Mesodermal cell (in vitro differentiated cells): ENCODE measurements at regions not wholly inside any gene's neighbourhood (a gene's known extent, or its start where the extent isn't known, plus 50 kb on each side); places are given as distances from the start of the nearest gene placed in this dataset.
A peak's percentile ranks its signal among the peaks of the same experiment; 100 is the strongest.

Source experiments
- H3K27ac ChIP-seq: 2 replicates; pipeline ENCODE4 v1.7.0; 2013; ENCODE audit warnings: mild to moderate bottlenecking, low read depth, low read length, moderate library complexity; ENCODE audit not compliant: severe bottlenecking
- H3K36me3 ChIP-seq: 2 replicates; pipeline ENCODE4 v1.7.1; 2013; ENCODE audit warnings: mild to moderate bottlenecking, low read length, moderate library complexity; ENCODE audit not compliant: control insufficient read depth, insufficient read depth
- H3K4me1 ChIP-seq: one replicate; pipeline ENCODE4 v1.7.1; 2013; ENCODE audit warnings: mild to moderate bottlenecking, low read length; ENCODE audit not compliant: insufficient read depth, control insufficient read depth, poor library complexity, severe bottlenecking
- H3K4me3 ChIP-seq: 2 replicates; pipeline ENCODE4 v1.7.0; 2013; ENCODE audit warnings: low read length, control low read depth, mild to moderate bottlenecking; ENCODE audit not compliant: insufficient read depth, poor library complexity, severe bottlenecking; ENCODE audit errors: extremely low read depth
- H3K9me3 ChIP-seq: 2 replicates; pipeline ENCODE4 v1.7.1; 2013; ENCODE audit warnings: mild to moderate bottlenecking, low read length, moderate library complexity; ENCODE audit not compliant: control insufficient read depth
- WGBS, 2 experiments: methylation state at CpG; one replicate each; pipeline ENCODE4 v1.1.5; 2013; ENCODE audit warnings: missing lambda C conversion rate in 2 of 2; ENCODE audit not compliant: insufficient coverage in 2 of 2; 5-methylcytosine and 5-hydroxymethylcytosine counted together

GRCh38 chr14:22699801-22700564 lies 55.8 kb upstream of the OR6J1 start:
- no peaks in the 10 kb centered on the region for H3K36me3 ChIP-seq
- 62 to 74% methylated on average over 3 to 5 of the region's 8 CpGs for WGBS, 2 experiments
- H3K4me1 ChIP-seq: peaks cover 18% of the 10 kb centered on the region
- peak overlapping the region; percentile 93 for H3K27ac ChIP-seq
- no peak overlapping the region for H3K4me3 ChIP-seq
- H3K9me3 ChIP-seq: peaks cover 5% of the 10 kb centered on the region

GRCh38 chr14:22713631-22713950 lies 52.9 kb upstream of the OXA1L start:
- 89 to 90% methylated on average over 3 of the region's 9 CpGs for WGBS, 2 experiments
- no peak overlapping the region for H3K4me3 ChIP-seq

DNA sequence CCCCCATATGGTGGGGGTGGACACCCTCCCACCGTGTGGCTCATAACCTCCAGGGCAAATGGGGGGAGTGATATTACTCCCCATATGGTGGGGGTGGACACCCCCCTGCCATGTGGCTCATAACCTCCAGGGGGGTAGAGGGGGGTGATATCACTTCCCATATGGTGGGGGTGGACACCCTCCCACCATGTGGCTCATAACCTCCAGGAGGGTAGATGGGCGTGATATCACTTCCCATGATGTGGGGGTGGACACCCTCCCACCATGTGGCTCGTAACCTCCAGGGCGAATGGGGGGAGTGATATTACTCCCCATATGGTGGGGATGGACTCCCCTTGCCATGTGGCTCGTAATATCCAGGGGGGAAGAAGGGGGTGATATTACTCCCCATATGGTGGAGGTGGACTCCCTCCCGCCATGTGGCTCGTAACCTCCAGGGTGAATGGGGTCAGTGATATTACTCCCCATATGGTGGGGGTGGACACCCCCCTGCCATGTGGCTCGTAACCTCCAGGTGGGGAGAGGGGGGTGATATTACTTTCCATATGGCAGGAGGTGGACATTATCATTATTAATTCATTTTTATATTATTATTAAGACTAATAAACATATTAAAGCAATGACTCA lies 51.2 kb upstream of the OXA1L start:
- no peaks in the 10 kb centered on the region for H3K9me3 ChIP-seq

More at GRCh38 chr14:22713631-22713950, 52.9 kb upstream of the OXA1L start:
- H3K27ac ChIP-seq: no peak overlapping the region
- no peaks in the 10 kb centered on the region for H3K36me3 ChIP-seq
- no peaks in the 10 kb centered on the region for H3K4me1 ChIP-seq
- H3K9me3 ChIP-seq: no peaks in the 10 kb centered on the region

DNA sequence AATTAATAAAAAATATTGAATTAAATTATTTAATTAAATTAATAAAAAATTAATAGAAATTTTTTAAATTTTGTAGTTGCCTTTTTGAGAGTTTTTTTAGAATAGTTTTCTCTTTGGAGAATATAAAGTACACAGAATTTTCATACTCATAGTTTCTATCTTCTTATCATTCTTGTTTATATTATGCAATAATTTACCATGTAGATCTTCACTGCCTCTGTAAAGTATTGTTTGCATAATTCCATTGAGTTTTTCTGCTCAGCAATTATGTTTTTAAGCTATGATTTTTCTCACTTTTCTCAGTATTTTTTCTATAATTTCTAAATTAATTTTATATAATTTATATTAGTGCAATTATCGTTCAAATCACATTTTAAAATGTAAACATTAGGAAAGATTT lies 50.6 kb upstream of the OXA1L start:
- no CpG with 5 or more reads among the region's 1 CpG for WGBS, 2 experiments
- Histone ChIP-seq H3K36me3 (no peaks in the 10 kb centered on the region), H3K4me1 (no peaks in the 10 kb centered on the region)

More for the DNA sequence above, 51.2 kb upstream of the OXA1L start:
- H3K4me3 ChIP-seq: no peak overlapping the region
- no peak overlapping the region for H3K27ac ChIP-seq
- 100% methylated on average over 1 to 2 of the region's 8 CpGs for WGBS, 2 experiments
- no peaks in the 10 kb centered on the region for H3K36me3 ChIP-seq
- no peaks in the 10 kb centered on the region for H3K4me1 ChIP-seq

More for the DNA sequence above, 50.6 kb upstream of the OXA1L start:
- Histone ChIP-seq H3K4me3 (no peak overlapping the region), H3K27ac (no peak overlapping the region), H3K9me3 (no peaks in the 10 kb centered on the region)
